ENCODE measurements at regions not wholly inside any gene's neighbourhood (a gene's known extent, or its start where the extent isn't known, plus 50 kb on each side); places are given as distances from the start of the nearest gene placed in this dataset.
"Not testable (repeated sequence)": the region's sequence is repeated elsewhere in the genome, so short reads cannot be mapped to it uniquely, and the experiment has no call there.

- DNase-seq, result not testable (repeated sequence)
Measured at GRCh38 chr1:149366402-149366801, 108.4 kb upstream of the NBPF19 start.

- not testable (repeated sequence) for DNase-seq
Measured at GRCh38 chr1:149367472-149368044, 107.3 kb upstream of the NBPF19 start.

GRCh38 chr1:149368337-149368736 is 106.5 kb upstream of the NBPF19 start:
- not testable (repeated sequence) for DNase-seq

GRCh38 chr1:149369081-149369480 is 105.8 kb upstream of the NBPF19 start:
- DNase-seq, result not testable (repeated sequence)

GRCh38 chr1:149371955-149372354 is 102.9 kb upstream of the NBPF19 start:
- DNase-seq, result not testable (repeated sequence)

GRCh38 chr1:149378462-149378861 is 96.4 kb upstream of the NBPF19 start:
- not testable (repeated sequence) for DNase-seq

GRCh38 chr1:149390173-149390926 is 84.5 kb upstream of the NBPF19 start:
- peak; percentile 58 to 67 for DNase-seq

- not testable (repeated sequence) for DNase-seq
Measured at GRCh38 chr1:149390931-149391330, 83.9 kb upstream of the NBPF19 start.

- DNase-seq, result peak; percentile 28 to 49
Measured at GRCh38 chr1:149395802-149396201, 79.0 kb upstream of the NBPF19 start.

- DNase-seq, result not testable (repeated sequence)
Measured at GRCh38 chr1:149398527-149398926, 76.3 kb upstream of the NBPF19 start.

GRCh38 chr1:149408404-149408803 is 66.4 kb upstream of the NBPF19 start:
- DNase-seq, result not testable (repeated sequence)

GRCh38 chr1:149415373-149415772 is 59.5 kb upstream of the NBPF19 start:
- DNase-seq, result not testable (repeated sequence)

- DNase-seq, result not testable (repeated sequence)
Measured at GRCh38 chr1:149418782-149419181, 56.1 kb upstream of the NBPF19 start.

- DNase-seq, result not testable (repeated sequence)
Measured at GRCh38 chr1:149423122-149423521, 51.7 kb upstream of the NBPF19 start.

Measured in activated CD4-positive, alpha-beta T cell treated with anti-CD3 and anti-CD28 coated beads, Interleukin-2, amount 50 U/mL, for 48 hours (primary cell).